Adrenal gland (tissue), 9 donors: ENCODE measurements at regions not wholly inside any gene's neighbourhood (a gene's known extent, or its start where the extent isn't known, plus 50 kb on each side); places are given as distances from the start of the nearest gene placed in this dataset.

ENCODE experiments used
- DNase-seq, 7 donors: peaks; one replicate each; pipeline ENCODE4 v3.0.0-alpha.2; 2019 to 2020
- H3K27ac ChIP-seq, 5 donors: fragments of 200-600 bp; sonication (generic) in 4 of 5; 1 replicate in 3 of 5; 2 replicates in 2 of 5; pipeline versions ENCODE4 v1.5.1 to v1.8.0; 2016 to 2020; ENCODE audit warnings: mild to moderate bottlenecking in 1 of 5
- H3K27me3 ChIP-seq: fragments of 200-600 bp; 2 replicates; pipeline ENCODE4 v1.8.0; 2021
- H3K36me3 ChIP-seq, 2 donors: fragments of 200-600 bp; replicated peaks in 1 of 2; 1 replicate in 1 of 2; 2 replicates in 1 of 2; pipeline versions ENCODE4 v1.5.1 to v1.8.0; 2018 to 2022
- H3K4me1 ChIP-seq, 2 donors: fragments of 200-600 bp; replicated peaks in 1 of 2; 1 replicate in 1 of 2; 2 replicates in 1 of 2; pipeline versions ENCODE4 v1.5.1 to v1.8.0; 2018 to 2021
- H3K4me3 ChIP-seq, 4 donors: fragments of 200-600 bp; sonication (generic) in 3 of 4; one replicate each; pipeline ENCODE4 v1.5.1; 2016 to 2018
- H3K9me3 ChIP-seq, 3 donors: fragments of 200-600 bp; sonication (generic) in 1 of 3; replicated peaks in 1 of 3; 1 replicate in 2 of 3; 2 replicates in 1 of 3; pipeline versions ENCODE4 v1.5.1 to v1.8.0; 2016 to 2021
- POLR2A ChIP-seq, 2 donors: fragments of 450-650 bp; IDR thresholded peaks; one replicate each; pipeline ENCODE4 v1.6.1; 2017; ENCODE audit warnings: antibody characterized with exemption in 2 of 2, mild to moderate bottlenecking in 2 of 2, moderate library complexity in 1 of 2
- WGBS, 4 donors: extraction: QIAGEN DNeasy Blood & Tissue Kit in 2 of 4; methylation state at CpG; one replicate each; pipeline versions ENCODE4 v1.1.5 to v1.1.7; 2013 to 2017; 5-methylcytosine and 5-hydroxymethylcytosine counted together
- intact Hi-C, 2 donors: fragments of 100-400 bp; cut with DNase I; formaldehyde crosslinking; loops; one replicate each; pipeline versions ENCODE4 v1.14.1 to v1.15.0; 2022 to 2023
- TF ChIP-seq, protein P1 (sequence below), 6 experiments: fragments of 450-650 bp in 4 of 6; fragments of 200-600 bp in 2 of 6; sonication (generic) in 1 of 6; IDR thresholded peaks; 1 replicate in 5 of 6; 2 replicates in 1 of 6; pipeline versions ENCODE4 v1.5.1 to v1.8.0; 2016 to 2021; ENCODE audit warnings: antibody characterized with exemption in 6 of 6, mild to moderate bottlenecking in 2 of 6, moderate library complexity in 1 of 6
- donor health status: healthy with polysubstance abuse.
- donor health status: Bipolar disorder and iron deficiency.
- donor health status: DM: yes; HTN: yes; CAD: no.
- donor health status: DM: no; HTN: no; CAD: no.
- donor health status: DM: no; HTN: no; CAD: no.

DNA sequence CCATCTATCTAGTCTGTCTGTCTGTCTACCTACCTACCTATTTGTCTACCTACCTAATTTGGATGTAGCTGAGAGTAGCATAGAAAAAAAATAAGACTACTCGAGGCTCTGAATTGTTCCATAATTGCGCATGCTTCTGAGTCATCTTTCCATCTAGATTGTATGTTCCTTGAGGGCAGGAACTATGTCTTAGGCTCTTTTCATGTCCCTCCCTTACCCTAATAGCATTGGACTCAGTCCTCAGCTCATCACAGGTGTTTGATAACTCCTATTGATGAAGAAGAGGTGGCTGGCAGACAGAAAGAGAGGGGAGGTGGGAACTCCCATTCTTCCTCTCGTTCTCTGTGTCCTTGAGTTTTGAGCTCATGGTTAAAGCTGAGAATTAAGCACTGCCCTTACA is 263.7 kb downstream of the TTC6 start:
- no peaks in the 10 kb centered on the region for H3K36me3 ChIP-seq
- H3K27me3 ChIP-seq: no peaks in the 10 kb centered on the region
- DNase-seq: no peak
- intact Hi-C loops: no loop called here
- no peak for TF ChIP-seq POLR2A (IDR thresholded peaks at IDR 0.05)
- TF ChIP-seq, protein P1, sequence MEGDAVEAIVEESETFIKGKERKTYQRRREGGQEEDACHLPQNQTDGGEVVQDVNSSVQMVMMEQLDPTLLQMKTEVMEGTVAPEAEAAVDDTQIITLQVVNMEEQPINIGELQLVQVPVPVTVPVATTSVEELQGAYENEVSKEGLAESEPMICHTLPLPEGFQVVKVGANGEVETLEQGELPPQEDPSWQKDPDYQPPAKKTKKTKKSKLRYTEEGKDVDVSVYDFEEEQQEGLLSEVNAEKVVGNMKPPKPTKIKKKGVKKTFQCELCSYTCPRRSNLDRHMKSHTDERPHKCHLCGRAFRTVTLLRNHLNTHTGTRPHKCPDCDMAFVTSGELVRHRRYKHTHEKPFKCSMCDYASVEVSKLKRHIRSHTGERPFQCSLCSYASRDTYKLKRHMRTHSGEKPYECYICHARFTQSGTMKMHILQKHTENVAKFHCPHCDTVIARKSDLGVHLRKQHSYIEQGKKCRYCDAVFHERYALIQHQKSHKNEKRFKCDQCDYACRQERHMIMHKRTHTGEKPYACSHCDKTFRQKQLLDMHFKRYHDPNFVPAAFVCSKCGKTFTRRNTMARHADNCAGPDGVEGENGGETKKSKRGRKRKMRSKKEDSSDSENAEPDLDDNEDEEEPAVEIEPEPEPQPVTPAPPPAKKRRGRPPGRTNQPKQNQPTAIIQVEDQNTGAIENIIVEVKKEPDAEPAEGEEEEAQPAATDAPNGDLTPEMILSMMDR (IDR thresholded peaks at IDR 0.05): no peak
- H3K9me3 ChIP-seq: no peaks in the 10 kb centered on the region
- no peak overlapping the region for H3K27ac ChIP-seq
- H3K4me1 ChIP-seq: no peaks in the 10 kb centered on the region
- no peak overlapping the region for H3K4me3 ChIP-seq
- WGBS, 4 donors: 72 to 84% (median 76%) methylated on average over 3 of the region's 3 CpGs

DNA sequence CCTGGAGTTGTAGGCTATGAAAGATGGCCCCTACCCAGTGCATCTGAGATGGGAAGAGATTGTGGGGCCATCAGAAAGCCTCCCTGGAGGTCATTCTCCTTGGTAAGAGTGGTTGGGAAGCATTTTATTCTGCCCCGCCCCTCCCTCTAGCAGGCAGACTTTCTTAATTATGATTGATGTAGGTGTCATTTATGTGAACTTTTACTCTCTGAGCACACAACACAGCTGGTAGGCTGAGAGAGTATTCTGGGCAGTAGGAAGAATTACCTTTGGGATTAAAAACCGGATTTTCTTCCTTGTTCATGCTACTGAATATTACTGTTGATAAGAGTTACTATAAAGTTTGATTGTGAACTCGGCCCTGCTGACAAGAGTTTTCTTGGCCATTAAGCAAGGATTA is 266.8 kb downstream of the TTC6 start:
- DNase-seq: no peak
- H3K36me3 ChIP-seq: no peaks in the 10 kb centered on the region
- H3K27me3 ChIP-seq: no peaks in the 10 kb centered on the region
- no peak overlapping the region for H3K4me3 ChIP-seq
- intact Hi-C loops: no loop called here
- no peaks in the 10 kb centered on the region for H3K4me1 ChIP-seq
- H3K9me3 ChIP-seq: no peaks in the 10 kb centered on the region
- H3K27ac ChIP-seq: no peak overlapping the region
- 74 to 79% (median 75%) methylated on average over 3 of the region's 3 CpGs for WGBS, 4 donors
- no peak for TF ChIP-seq POLR2A (IDR thresholded peaks at IDR 0.05)

DNA sequence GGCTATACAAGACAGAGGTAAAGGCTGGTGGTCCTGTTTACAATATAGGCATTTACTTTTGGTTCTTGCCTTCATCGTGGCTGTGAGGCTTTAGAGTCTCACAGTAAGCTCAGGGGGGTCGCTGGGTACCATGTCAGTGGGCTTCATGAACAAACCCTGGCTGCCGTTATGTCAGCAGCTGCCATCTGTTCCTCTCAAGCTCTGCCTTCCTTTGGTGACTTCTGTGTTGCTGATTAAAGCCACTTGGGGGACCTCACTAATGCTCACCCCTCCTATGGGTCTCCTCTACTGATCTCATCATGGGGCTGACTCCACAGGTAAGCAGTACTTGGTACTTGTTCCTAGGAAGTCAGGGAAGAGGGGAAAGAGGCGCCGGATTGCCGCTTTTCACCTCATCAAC is 268.7 kb downstream of the TTC6 start:
- H3K4me1 ChIP-seq: no peaks in the 10 kb centered on the region
- intact Hi-C loops: no loop called here
- H3K4me3 ChIP-seq: no peak overlapping the region
- TF ChIP-seq POLR2A (IDR thresholded peaks at IDR 0.05): no peak
- TF ChIP-seq, protein P1 (IDR thresholded peaks at IDR 0.05): no peak
- no peak overlapping the region for H3K27ac ChIP-seq
- H3K27me3 ChIP-seq: no peaks in the 10 kb centered on the region
- DNase-seq: no peak
- 78 to 88% (median 80%) methylated on average over 5 to 6 of the region's 6 CpGs for WGBS, 4 donors
- H3K9me3 ChIP-seq: no peaks in the 10 kb centered on the region
- no peaks in the 10 kb centered on the region for H3K36me3 ChIP-seq

DNA sequence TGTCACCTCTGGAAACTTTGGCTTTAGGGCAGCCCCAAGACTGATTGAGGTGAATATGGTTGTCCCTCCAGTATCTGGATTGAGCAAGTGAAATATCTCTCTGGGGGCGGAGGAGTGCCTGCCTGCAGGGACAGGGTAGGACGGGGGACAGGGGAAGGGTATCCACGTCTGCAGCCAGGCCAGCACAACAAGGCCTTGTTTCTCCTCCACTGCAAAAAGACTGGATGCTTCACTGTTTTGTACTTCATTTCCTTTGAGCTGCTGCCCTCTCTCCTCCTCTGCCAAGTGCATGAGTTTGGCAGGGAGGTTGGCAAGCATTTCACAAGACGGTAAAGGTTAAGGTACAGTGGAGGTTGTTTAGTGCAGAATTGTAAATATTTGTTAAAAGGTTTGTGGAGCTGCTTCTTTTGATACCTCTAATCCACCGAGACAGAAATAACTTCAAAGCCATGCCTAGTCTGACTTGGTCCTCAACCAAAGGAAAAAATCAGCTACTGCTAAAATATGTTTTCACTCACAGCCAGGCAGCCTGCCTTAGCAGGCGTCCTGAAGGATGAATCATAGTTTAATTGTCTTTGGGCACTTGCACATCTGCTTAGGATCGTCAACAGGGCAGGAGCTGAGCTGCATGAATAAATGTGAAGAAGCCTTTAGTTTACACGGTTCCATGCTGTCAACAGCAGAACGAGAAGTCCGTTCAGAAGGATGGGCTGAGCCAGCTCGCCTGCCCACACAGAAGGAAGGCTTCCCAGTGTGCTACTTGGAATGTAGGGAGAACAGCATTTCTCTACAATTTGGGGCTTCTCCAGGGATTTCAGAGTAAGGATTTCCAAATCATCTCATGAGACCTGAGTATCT is 269.7 kb downstream of the TTC6 start:
- 52 to 65% (median 53%) methylated on average over 11 of the region's 11 CpGs for WGBS, 4 donors
- Histone ChIP-seq H3K27me3 (no peaks in the 10 kb centered on the region), H3K4me3 (no peak overlapping the region), H3K4me1 (no peaks in the 10 kb centered on the region), H3K27ac (no peak overlapping the region), H3K9me3 (no peaks in the 10 kb centered on the region), H3K36me3 (no peaks in the 10 kb centered on the region)
- no peak for DNase-seq
- intact Hi-C loops: no loop called here
- TF ChIP-seq POLR2A (IDR thresholded peaks at IDR 0.05): no peak
- TF ChIP-seq, protein P1 (IDR thresholded peaks at IDR 0.05): no peak
